Stimulated activated CD4-positive, alpha-beta T cell treated with anti-CD3 and anti-CD28 coated beads, Interleukin-15, amount 100 ng/mL, for 24 hours (primary cell): ENCODE measurements at regions not wholly inside any gene's neighbourhood (a gene's known extent, or its start where the extent isn't known, plus 50 kb on each side); places are given as distances from the start of the nearest gene placed in this dataset.
A peak's percentile ranks its signal among the peaks of the same experiment; 100 is the strongest.
"Not testable (repeated sequence)": the region's sequence is repeated elsewhere in the genome, so short reads cannot be mapped to it uniquely, and the experiment has no call there.

ENCODE experiments used
- DNase-seq: peaks from one replicate; pipeline ENCODE4 v3.0.0-alpha.2; 2020

GRCh38 chrX:13378562-13379518 lies 59.0 kb upstream of the ATXN3L start:
- peak; percentile 12 for DNase-seq

- no peak for DNase-seq
Measured at GRCh38 chrX:13377550-13377934, 57.7 kb upstream of the ATXN3L start.

GRCh38 chrX:13376857-13377549 lies 57.1 kb upstream of the ATXN3L start:
- peak; percentile 8 for DNase-seq

- DNase-seq: not testable (repeated sequence)
Measured at GRCh38 chrX:13375596-13375995, 55.7 kb upstream of the ATXN3L start.

GRCh38 chrX:13374364-13374763 lies 54.5 kb upstream of the ATXN3L start:
- DNase-seq: no peak

GRCh38 chrX:13373431-13374187 lies 53.8 kb upstream of the ATXN3L start:
- peak; percentile 3 for DNase-seq

- no peak for DNase-seq
Measured at GRCh38 chrX:13373027-13373426, 53.2 kb upstream of the ATXN3L start.

GRCh38 chrX:13372203-13372980 lies 52.5 kb upstream of the ATXN3L start:
- DNase-seq: no peak

GRCh38 chrX:13371186-13371585 lies 51.3 kb upstream of the ATXN3L start:
- no peak for DNase-seq

GRCh38 chrX:13370713-13371112 lies 50.9 kb upstream of the ATXN3L start:
- no peak for DNase-seq
